ENCODE measurements at regions not wholly inside any gene's neighbourhood (a gene's known extent, or its start where the extent isn't known, plus 50 kb on each side); places are given as distances from the start of the nearest gene placed in this dataset.

- TF ChIP-seq POLR2A (IDR thresholded peaks at IDR 0.05) (no peak), CTCF (IDR thresholded peaks at IDR 0.05) (no peak)
Measured at GRCh38 chr11:34824425-34824824, 91.8 kb downstream of the APIP start.
